Ammon's horn (tissue), 1 donor: ENCODE measurements at regions not wholly inside any gene's neighbourhood (a gene's known extent, or its start where the extent isn't known, plus 50 kb on each side); places are given as distances from the start of the nearest gene placed in this dataset.
A peak's percentile ranks its signal among the peaks of the same experiment; 100 is the strongest.
"Not testable (repeated sequence)": the region's sequence is repeated elsewhere in the genome, so short reads cannot be mapped to it uniquely, and the experiment has no call there.

Experiments
- DNase-seq: peaks from one replicate; pipeline ENCODE4 v3.0.0-alpha.2; 2016; ENCODE audit warnings: low spot score

DNA sequence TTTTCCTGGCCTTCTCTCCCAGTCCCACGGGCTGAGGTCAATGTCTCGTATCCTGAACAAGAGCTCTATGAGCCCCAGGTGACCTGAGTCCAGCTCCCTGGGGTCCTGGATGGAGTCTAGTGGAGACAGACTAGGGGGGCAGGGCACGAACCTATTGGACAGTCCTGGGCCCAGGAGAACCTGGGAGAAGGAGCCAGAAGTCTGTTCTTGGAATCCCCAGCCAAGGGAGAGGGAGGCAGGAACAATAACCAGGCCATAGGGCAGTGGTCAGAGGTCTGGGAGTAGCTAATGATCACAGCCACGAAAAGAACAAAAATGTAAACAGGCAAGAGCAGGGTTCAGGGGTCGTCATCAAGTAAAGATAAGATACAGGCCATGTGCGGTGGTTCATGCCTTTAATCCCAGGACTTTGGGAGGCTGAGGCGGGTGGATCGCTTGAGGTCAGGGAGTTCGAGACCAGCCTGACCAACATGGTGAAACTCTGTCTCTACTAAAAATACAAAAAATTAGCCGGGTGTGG lies 60.8 kb downstream of the COPRS start:
- DNase-seq: no peak

DNA sequence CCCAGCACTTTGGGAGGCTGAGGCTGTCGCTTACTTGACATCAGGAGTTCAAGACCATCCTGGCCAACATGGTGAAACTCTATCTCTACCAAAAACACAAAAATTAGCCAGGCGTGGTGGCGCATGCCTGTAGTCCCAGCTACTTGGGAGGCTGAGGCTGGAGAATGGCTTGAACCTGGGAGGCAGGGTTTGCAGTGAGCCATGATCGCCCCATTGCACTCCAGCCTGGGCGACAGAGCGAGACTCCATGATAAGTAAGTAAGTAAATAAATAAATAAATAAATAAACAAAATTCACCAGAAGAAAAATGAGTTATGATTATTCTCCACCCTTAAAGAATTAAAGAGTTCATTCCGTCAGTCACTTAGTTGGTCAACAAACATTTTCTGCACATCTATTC lies 63.1 kb downstream of the COPRS start:
- DNase-seq: not testable (repeated sequence)

DNA sequence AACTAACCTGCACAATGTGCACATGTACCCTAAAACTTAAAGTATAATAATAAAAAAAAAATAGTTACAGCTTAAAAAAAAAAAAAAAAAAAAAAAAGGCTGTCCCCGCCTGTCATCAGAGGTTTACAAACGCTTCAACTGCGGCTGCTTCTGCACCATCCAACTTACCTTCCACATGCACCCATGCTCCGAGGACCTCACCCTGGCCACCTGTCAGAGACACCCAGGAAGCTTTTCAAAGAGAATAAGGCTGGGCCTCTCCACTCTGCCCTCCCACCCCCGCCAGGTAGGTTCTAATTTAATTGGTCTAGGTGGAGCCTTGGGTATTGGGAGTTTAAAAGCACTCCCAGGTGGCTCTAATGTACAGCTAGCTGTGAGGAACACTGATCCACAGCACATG lies 64.9 kb downstream of the COPRS start:
- no peak for DNase-seq

- not testable (repeated sequence) for DNase-seq
Observed at GRCh38 chr17:31793634-31794033, 65.4 kb downstream of the COPRS start.

GRCh38 chr17:31792007-31792585 lies 66.9 kb downstream of the COPRS start:
- no peak for DNase-seq

- no peak for DNase-seq
Observed at GRCh38 chr17:31789707-31790505, 69.1 kb downstream of the COPRS start.

GRCh38 chr17:31788956-31789355 lies 70.1 kb downstream of the COPRS start:
- no peak for DNase-seq

GRCh38 chr17:31788571-31788946 lies 70.5 kb downstream of the COPRS start:
- no peak for DNase-seq

DNA sequence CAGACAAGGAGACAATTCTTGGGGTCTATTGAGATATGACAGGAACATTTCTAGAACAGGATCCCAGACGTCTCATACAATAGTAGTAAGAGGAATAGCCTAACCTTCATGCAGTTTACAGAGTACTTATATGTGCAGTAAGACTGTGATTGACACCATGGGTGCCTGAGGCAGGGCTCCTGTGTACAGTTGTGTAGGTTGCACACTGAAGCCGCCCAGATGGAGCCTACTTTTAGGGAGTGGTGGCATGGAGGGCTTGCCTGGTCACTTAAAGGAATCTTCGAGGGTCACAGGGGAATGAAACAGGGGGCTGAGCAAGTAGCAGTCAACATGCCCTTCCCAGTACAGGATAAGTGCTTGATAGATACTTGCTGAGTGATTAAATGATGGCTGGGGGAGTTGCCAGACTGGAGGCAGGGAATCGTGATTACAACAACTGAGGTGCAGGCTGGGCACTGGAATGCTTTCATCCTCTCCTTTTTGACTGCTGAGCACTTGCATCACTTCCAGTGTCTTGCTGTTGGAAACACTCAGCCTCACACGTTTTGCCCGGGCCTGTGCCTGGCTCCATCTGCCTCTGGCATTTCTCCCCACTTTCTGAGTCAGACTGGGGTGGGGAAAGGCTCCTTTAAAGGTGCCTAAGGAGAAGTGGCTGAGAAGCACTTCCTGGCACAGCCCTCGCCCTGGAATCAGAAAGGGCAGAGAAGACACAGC lies 71.0 kb downstream of the COPRS start:
- peak; percentile 21 for DNase-seq

DNA sequence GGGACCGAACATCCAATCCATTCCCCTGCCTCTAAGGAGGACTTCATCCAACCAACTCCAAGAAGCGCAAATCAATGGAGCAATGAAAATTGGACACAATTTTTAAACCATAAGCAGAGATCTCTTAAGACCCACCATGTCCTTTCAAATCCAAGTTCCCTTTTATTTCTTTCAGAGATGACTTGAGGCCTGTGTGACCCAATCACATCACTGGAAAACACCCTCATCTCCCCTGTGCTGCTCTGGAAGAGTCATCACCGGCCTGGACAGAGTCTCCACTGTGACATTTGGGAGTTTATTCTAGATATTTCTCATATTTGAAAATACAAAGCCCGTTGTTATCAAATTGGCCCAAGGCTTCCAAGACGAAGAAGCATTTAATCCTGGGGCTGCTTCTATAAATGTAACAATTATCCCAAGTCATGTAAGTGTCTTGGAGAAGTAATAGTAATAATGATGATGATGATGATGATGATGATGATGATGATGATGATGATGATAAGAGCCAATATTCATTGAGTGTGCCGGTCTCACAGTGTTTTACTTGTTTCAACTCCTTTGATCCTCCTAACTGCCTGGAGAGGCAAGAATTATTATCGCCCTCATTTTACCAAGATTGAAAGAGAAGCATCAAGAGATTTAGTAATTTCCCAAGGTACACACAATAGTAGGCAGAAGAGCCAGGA lies 72.1 kb downstream of the COPRS start:
- no peak for DNase-seq

GRCh38 chr17:31780483-31780882 lies 78.6 kb downstream of the COPRS start:
- no peak for DNase-seq

GRCh38 chr17:31778523-31778922 lies 80.5 kb downstream of the COPRS start:
- DNase-seq: no peak

GRCh38 chr17:31771328-31771727 lies 87.7 kb downstream of the COPRS start:
- DNase-seq: not testable (repeated sequence)

- not testable (repeated sequence) for DNase-seq
Observed at GRCh38 chr17:31770501-31770900, 88.5 kb downstream of the COPRS start.

DNA sequence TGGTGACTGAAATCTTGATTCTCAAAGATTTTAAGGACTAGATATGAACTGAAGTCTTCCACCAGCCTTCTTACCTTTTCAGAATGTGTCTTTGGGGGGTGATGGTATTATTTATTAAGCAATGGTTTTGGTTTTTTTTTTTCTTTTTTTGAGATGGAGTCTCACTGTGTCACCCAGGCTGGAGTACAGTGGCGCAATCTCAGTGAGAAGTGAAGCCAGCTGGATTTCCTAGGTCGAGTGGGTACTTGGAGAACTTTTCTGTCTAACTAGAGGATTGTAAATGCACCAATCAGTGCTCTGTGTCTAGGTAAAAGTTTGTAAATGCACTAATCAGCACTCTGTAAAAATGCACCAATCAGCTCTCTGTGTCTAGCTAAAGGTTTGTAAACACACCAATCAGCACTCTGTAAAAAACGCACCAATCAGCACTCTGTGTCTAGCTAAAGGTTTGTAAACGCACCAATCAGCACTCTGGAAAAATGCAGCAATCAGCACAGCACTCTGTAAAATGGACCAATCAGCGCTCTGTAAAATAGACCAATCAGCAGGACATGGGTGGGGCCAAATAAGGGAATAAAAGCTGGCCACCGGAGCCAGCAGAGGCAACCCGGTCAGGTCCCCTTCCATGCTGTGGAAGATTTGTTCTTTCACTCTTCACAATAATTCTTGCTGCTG lies 97.1 kb downstream of the COPRS start:
- DNase-seq: not testable (repeated sequence)

- DNase-seq: no peak
Observed at GRCh38 chr17:31758646-31759045, 100.4 kb downstream of the COPRS start.

DNA sequence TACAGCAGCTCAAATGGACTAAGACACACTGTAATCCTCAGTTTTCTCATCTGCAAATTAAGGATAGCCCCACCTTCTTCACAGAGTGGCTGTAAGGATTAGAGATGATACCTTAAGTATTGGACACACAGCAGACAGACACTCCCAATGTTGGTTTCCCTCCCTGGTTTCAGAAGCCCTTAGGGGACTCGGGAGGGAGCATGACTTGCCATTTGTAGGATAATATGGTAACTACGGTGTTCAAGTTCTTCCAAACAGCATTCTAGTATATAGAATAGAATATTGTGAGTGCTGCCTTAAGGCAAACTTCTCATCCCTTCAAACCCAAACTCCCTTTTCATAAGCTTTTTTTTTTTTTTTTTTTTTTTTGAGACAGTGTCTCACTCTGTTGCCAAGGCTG lies 101.9 kb downstream of the COPRS start:
- DNase-seq: no peak

- no peak for DNase-seq
Observed at GRCh38 chr17:31754239-31754945, 104.7 kb downstream of the COPRS start.

GRCh38 chr17:31753011-31753410 lies 106.0 kb downstream of the COPRS start:
- no peak for DNase-seq

- no peak for DNase-seq
Observed at GRCh38 chr17:31752584-31752983, 106.5 kb downstream of the COPRS start.

DNA sequence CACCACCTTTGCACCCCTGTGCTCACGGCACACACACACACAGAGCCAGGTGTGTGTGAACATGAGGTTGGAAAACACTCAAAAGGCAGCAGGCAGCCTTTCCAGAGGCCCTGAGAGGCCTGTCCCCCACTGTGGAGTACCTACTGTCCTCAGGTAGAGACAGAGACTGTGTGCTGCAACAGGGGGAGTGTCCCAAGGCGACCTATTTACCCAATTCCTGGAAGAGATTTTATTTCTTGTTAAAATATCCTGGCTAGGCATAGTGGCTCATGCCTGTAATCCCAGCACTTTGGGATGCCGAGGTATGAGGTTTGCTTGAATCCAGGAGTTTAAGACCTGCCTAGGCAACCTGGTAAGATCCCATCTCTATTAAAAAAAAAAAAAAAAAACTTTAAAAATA lies 108.5 kb downstream of the COPRS start:
- no peak for DNase-seq
